Esophagus squamous epithelium (tissue), 4 donors: ENCODE measurements at regions not wholly inside any gene's neighbourhood (a gene's known extent, or its start where the extent isn't known, plus 50 kb on each side); places are given as distances from the start of the nearest gene placed in this dataset.

Experiments
- CTCF ChIP-seq, 6 experiments: fragments of 450-650 bp in 4 of 6; fragments of 200-600 bp in 2 of 6; sonication (generic) in 2 of 6; IDR thresholded peaks; one replicate each; pipeline ENCODE4 v1.5.1; 2016 to 2019; ENCODE audit warnings: antibody characterized with exemption in 6 of 6, mild to moderate bottlenecking in 4 of 6, moderate library complexity in 4 of 6
- POLR2A ChIP-seq, 4 donors: fragments of 450-650 bp; IDR thresholded peaks; one replicate each; pipeline ENCODE4 v1.6.1; 2017; ENCODE audit warnings: antibody characterized with exemption in 4 of 4, mild to moderate bottlenecking in 4 of 4, moderate library complexity in 3 of 4

- TF ChIP-seq CTCF (IDR thresholded peaks at IDR 0.05), result no peak
- TF ChIP-seq POLR2A (IDR thresholded peaks at IDR 0.05), result no peak
Measured at GRCh38 chrX:134315866-134316265, 57.2 kb upstream of the PHF6 start.
